GM19324 (cell line): ENCODE measurements at regions not wholly inside any gene's neighbourhood (a gene's known extent, or its start where the extent isn't known, plus 50 kb on each side); places are given as distances from the start of the nearest gene placed in this dataset.

ENCODE experiments used
- ATAC-seq: cut with Tn5 transposase; IDR thresholded peaks from one replicate; pipeline ENCODE4 v1.9.1; 2021; ENCODE audit warnings: mild to moderate bottlenecking, moderate library complexity; ENCODE audit not compliant: unreplicated experiment, low FRiP score

DNA sequence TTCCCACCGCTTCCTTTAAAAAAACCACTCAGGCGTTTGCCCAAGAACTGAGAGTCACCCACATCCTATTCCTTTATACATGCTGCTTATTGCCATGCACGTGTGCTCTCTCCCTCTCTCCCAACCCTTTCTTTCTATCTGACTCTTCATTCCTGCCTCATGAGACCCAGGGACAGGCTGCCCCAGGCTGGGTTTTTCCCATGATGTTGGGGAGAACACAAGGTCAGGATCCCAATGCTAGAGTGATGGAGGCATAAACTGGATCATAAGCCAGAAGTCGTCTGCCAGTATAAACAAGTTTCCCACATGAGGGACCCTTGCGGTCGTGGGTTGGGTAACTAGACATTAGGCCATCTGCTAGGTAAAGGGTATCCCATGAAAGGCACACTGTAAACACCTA, 64.9 kb downstream of the CD2 start:
- no peak for ATAC-seq

DNA sequence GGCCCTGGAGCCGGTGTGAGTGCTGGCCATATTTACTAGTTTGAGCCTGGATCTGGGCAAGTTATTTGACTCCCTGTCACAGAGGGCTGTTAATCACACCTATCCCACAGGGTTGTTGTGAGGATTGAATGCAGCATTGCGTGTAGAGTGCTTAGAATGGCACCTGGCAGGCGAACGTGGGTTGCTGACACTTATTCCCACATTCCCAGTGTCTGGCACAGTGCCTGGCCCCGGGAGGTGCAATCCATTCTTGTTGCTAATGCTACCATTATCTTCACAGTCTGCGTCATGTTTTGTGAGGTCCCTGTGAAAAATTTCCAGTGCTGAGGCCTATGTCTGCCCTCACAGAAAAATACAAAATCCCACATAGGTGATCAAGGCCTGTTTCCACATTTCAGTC, 66.1 kb downstream of the CD2 start:
- no peak for ATAC-seq

DNA sequence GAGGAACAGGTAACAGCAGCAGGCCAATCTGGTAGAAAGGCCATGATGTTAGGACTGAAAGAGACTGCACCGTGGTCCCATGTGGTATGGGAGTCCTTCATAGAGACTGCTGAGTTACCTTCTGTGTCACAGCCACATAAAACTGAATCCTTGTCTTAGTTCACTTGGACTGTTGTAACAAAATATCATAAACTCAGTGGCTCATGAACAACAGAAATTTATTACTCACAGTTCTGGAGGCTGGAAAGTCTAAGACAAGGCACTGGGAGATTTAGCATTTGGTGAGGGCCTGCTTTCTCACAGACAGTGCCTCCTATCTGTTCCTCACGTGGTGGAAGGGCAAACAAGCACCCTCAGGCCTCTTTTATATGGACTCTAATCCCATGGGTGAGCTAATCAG, 67.5 kb downstream of the CD2 start:
- no peak for ATAC-seq

DNA sequence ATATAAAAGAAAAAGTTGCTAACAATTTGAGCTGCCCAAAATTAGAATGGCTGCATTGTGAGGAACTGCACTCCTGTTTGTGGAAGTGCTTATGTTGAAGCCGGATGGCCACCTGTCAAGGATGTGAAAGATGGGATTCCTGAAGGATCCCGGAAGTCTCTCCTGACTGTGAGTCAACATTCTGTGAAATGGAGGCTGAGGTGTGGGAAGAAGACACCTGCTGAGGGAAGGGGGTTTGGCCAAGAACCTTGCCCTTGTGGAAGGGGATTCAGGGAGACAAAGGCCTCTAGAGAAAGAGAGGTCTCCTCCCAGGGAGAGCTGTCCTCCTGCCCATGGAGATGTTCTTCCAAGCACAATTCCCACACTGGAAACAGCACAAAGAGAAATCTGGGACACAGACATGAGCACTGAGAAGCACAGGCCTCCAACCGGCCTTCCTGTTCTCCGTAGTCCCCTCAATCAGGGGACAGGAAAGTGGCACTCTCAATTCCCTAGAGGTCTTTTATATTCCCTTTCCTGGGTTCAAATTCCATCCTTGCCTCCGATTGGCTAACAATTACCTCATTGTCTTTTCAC, 70.5 kb downstream of the CD2 start:
- ATAC-seq: no peak

DNA sequence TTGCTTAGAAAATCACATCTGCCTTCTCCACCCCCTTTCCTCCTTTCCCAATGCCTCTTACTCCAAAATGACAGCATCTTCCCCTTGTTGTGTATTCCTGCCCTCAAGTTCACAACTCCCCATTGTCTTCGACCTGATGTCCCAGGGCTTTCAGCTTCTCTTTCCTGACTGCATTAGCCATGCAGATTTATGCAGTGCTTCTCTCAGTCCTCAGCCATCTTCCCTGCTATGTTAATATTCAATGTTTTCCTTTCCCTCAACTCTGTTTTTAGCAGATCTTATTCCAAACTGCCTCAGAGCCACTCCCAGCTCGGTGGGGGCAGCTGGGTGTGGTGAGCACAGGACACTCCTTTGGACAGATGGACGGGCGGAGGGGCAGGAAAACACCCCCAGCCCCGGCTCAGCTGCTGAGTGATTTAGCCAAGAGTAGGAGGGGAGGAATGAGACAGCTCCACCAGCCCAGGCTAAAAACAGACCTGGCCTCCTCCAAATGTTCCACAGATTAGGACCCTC, 71.0 kb downstream of the CD2 start:
- ATAC-seq: no peak

DNA sequence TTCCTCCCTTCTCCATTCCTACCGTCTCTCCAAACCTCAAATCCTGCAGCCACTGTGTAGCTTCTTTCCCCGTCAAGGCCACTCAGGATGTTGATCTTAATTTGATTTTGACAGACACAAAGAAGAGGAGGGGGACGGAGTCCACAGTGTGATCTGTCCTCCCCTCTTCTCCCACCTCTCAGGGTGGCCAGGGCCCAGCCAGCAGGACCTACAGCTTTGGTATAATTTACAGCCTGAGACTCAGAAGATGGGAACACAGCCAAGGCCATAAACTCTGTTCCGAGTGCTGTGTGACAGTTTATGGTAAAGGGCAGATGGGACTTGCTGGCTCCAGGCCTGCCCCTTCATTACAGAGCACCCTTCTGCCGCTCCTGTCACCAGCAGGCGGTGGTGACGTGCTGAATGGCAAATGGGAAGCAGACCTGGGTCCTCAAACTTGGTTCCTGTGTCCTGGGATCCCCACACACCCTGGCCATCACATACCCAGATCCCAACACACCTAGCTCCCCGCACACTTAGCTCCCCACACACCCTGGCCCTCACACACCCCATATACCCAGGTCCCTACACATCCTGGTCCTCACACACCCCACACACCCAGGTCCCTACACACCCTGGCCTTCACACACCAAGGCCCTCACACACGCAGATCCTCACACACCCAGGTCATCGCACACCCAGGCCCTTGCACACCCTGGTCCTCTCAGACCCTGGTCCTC, 71.6 kb downstream of the CD2 start:
- ATAC-seq: no peak

DNA sequence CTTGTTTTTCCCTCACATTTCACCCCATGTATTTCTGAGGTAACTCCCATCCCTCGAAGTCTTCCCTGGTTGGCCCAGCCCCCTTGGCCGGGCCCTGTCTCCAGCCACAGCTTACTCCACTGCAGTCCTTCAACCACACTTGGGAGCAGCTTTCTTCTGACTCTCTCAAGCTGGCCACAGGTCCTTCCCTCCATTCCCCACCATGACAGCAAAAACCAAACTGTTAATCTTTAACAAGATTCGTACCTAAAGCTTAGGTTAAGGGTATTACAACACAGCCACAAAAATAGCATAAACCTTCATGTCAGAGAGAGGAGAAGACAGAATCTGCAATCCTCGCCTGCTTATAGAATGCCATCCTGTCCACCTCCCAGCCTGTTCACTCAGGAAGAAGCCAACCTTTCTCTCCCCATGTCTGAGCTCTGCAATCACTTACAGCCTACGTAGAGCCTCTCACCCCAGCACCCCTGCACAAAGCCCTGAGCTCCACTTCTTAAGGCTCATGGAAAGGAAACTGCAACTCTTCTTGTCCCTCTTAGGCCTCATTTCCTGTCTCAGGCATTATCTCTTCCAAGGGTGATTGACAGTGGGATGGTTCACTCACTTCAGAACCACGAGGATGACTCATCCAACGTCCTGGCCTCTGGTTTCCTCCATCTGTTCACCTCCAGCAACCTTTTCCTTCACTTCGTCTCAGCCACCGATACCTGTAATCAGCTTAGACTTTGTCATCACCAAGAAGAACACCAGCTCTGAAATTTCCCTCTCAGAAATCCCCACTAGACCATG, 72.8 kb downstream of the CD2 start:
- ATAC-seq: peak; percentile 79

DNA sequence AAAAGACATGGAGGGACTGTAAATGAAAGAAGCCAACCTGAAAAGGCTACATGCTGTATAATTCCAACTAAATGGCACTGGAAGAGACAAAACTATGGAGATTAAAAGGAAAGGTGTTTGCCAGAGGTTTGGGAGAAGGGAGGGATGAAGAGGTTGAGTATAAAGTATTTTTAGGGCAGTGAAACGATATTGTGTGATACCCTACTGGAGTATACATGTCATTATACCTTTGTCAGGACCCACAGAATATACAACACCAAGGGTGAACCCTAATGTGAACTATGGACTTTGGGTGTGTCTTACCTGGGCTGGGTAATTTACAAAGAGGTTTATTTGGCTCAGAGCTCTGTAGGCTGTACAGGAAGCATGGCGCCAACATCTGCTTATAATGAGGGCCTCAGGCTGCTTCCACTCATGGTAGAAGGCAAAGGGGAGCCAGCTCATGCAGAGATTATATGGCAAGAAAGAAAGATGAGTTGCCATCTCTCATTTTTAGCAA, 73.4 kb downstream of the CD2 start:
- no peak for ATAC-seq

DNA sequence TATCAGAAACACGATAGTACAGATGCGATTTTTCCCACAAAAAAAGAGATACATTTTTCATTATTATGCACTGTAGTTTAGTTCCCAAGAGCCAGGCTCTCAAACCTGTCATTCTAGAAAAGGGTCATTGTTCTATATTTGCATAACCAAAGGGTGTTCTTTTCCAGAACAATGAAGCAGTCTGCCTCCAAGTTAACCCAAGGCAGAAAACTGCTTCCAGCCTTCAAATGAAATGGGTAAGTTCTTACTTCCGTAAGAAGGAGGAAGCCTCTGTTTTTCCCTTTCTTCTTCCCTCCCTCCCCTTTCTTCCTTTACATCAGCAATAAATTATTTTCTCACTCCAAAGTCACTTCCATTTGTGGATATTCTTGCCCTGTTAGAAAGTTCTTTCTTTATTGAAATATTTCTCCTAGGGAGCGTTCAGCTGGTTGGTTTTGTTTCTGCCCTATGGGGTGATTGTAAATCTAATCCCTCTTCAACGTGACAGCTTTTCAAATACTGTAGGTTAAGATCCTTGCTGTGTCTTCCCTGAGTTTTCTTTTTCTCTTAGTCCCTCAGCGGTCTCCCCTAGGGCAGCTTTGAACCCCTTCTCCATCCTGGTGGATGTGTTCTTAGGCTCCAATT, 77.3 kb upstream of the PTGFRN start:
- no peak for ATAC-seq

DNA sequence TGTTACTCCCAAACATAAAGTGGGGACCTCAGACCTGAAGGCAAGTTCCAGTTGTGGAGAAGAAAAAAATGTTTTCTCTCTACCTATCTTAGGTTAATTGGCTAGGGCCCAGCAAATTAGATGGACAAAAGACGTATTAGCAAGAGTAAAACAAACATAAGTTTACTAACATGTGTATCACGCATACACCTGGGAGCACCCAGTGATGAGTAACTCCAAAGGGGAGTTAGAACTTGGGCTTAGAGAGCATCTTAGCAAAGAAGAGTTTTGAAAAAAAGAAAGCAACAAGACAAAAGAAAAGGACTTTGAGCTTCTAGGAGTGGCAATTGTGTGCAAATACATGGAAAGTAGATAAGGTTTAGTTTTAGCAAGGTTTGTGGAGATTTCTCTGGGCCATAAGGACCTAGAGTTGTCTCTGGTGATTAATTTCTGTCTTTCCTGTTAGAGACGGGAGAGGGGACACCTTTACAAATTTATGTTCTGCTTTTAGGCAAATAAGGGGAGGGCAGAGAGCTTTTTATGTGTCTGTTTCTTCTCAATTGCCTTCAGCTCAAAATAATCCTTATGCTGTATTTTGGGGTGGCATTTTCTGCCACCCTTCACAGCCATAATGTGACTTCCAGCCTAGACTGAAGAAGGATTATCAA, 76.7 kb upstream of the PTGFRN start:
- ATAC-seq: no peak

DNA sequence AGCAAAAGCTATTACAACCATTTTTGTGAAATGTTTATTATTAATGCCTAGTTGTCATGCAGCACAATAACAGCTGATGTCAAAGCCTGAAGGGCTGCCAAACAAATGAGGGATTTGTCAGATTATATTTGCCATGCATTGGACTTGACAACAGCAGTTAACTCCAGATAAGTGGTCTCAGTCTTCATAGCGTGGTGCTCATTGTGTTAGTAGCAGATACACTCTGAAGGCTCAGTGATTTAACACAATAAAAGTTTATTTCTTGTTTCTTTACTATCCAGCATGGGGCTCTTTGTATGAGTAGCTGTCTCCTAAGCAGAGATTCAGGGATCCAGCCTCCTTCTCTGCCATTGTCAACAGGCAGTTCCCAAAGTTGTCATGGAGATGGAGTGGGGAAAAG, 76.0 kb upstream of the PTGFRN start:
- ATAC-seq: no peak

DNA sequence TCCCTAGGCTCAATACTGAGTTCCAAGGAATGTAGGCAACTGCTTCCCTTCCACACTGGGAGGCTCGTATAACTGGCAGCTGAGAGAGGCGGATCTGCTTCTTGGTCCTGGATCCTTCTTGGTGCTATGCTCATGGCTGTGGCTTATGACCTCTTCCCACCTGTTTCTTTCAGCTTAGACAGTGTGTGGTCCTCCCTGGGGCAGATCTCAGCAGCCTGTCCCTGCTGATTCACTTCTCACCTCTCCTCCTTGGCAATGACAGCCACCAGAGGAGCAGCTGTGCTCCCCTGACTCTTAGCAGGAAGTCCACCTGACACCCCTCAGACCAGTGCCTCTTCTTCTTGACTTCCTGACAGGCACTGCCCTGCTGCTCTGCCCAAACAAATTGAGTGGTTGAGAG, 75.1 kb upstream of the PTGFRN start:
- no peak for ATAC-seq

DNA sequence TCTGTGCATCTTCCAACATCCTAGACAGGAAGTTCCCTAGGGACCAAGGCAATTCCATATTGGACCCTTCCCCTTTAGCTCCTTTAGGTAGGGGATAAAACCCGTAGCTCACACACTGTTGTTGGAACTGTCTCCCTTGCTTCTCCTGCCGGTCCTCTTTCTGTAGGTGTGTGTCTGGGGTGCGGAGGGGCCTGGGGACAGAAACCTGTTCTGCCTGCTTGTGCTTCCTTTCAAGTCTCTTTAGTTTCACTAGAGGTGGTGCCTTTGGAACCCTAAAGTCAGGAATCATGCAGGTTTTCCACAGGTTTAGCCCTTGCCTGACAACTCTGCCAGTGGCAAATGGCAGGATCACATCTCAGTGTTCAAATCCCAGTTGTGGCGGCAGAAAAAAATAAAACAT, 74.6 kb upstream of the PTGFRN start:
- ATAC-seq: no peak

DNA sequence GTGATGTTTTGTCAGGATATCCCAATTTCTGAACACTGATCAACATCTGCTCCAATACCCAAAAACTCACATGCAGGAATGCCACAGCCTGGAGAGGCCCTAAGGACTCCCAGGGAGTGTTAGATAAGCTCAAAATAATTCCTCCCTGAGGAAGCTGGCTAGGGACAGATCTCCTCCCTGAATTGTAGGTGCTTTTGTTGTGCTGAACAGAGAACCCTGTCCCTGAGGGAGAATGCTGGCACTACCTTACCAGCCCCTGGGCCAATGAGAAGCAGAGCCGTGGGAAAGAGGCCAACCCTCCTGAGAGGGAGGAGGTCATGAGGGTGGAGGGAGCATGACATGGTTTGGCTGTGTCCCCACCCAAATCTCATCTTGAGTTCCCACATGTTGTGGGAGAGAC, 73.6 kb upstream of the PTGFRN start:
- ATAC-seq: no peak

DNA sequence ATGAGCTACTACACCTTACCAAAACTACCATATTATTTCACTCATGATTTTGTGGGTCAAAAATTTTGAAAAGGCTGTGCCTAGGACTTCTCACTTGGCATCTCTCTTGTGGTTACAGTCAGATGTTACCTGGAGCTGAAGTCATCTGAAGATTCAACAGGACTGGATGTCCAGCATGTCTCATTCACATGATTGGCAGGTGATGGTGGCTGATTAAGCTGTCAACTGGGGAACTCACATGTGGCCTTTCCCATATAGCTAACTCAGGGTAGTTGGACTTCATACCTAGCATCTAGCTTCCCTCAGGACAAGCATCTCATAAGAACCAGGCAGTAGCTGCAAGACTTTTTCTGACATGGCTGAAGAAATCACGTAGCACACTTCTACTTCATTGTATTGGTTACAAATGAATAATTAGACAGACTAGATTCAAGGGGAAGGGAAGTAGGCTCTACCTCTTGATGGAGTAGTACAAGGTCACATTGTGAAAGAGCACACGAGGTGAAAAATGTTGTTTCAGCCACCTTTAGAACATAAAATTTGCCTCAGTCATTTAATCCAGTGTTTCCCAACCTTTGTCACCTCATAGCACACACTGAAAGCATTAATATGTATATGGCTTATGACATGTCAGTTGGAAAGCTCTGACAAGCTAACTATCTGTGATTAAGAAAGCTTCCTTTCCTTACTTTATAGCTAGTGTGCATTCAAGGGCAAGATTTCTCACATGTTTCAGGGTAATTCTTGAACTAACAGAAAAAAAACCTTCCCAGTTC, 68.0 kb upstream of the PTGFRN start:
- ATAC-seq: no peak

DNA sequence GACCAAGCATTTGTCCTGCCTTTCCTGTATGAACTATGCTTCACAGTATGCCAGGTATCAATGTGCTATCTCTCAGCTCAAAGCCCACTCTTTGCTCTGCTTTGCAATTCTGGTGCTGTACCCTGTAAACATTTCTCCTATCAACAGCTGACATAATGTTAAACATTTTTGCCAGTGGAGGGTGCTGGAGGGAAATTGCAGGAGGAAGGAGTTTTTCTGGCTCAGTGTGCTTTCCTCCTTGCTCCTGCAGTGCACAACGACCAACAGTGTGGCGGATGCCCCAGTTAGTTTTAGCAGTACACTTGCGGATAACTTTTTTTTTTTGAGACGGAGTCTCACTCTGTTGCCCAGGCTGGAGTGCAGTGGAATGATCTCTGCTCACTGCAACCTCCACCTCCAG, 67.1 kb upstream of the PTGFRN start:
- ATAC-seq: no peak

DNA sequence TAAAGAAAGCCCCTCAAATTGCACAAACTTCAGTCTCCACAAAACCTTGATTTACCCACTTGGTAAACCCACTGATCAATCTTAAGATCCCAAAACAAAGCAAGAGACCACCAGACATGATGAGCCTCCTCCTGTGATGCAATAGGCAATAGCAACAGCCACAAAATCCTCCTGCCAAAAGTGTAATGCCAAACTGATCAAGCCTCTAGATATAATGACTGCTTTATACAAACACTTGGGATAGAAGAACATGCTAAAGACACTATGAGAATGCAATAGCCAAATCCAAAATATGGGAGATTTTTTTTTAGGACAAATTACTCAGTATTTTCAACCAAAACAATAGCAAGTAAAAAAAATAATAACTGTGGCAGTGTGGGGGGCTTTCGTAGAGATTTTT, 64.9 kb upstream of the PTGFRN start:
- ATAC-seq: no peak

DNA sequence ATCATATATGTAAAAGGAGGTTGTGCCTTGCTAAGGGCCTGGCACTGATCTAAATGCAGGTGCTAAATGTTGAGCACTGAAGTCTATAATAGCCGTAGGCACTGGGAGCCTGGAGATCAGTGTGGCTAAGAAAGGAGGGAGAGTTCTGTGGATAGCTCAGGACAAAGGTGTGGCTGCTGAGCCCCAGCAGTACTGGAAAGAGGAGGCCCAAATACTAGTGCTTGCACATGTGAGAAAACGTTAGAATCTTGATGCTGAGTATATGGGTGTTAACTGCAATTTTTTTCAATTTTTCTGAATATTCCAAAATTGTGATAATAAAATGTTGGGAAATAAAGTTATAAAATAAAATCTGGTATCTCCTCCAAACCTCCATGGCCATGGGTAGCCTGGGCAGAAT, 62.5 kb upstream of the PTGFRN start:
- no peak for ATAC-seq

DNA sequence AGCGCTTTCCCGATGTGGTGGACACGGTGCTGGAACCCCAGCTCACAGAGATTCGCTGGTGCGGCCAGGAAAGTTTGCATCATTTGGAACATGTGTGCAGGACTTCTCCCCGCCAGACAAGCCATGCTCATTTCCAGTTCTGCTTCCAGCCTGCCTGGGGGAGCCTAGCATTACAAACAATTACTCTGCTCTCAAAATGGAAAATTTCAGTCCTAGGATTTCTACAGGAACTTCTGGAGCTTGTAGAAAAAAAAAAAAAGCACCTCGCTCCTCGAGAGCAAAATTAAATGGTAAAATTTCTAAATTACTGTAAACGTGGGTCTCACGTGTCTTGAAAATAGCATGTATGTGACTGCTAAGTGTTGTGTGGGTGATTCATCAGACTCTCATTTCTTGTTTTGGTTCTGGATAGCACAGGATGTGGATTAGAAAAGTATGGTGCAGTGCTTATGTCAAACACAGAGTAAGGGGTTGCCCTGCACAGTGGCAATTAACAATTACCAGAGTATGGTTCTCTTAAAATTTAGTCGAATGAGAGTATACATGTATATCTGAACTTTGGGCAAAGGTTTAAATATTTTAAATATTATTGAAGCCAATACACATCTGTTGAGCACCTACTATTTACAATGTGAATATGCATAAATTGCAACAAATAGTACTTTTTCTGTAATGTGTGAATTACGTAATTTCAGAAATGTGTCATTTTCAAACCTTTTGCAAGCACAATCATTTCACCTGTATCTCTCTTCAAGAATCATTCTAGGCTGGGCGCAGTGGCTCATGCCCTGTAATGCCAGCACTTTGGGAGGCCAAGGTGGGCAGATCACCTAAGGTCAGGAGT, 61.8 kb upstream of the PTGFRN start:
- no peak for ATAC-seq
